B cell (primary cell): ENCODE measurements at regions not wholly inside any gene's neighbourhood (a gene's known extent, or its start where the extent isn't known, plus 50 kb on each side); places are given as distances from the start of the nearest gene placed in this dataset.

Experiments used
- ATAC-seq: fragments of 200-7000 bp; cut with Tn5 transposase; one replicate; pipeline ENCODE4 v1.10.0; 2021; ENCODE audit warnings: low read depth, mild to moderate bottlenecking, moderate number of reproducible peaks, moderate library complexity
- CTCF ChIA-PET: fragments of 350-600 bp; sonication (Branson Sonifier 250); formaldehyde crosslinking; loops from one replicate; lab custom pipeline; 2021; ENCODE audit warnings: antibody characterized with exemption, inconsistent platforms; lab: Charles Lee
- POLR2A ChIA-PET: fragments of 350-600 bp; sonication (Branson Sonifier 250); formaldehyde crosslinking; loops from one replicate; lab custom pipeline; 2021; ENCODE audit warnings: antibody characterized with exemption; lab: Charles Lee
- DNase-seq: peaks from one replicate; pipeline ENCODE4 v3.0.0; 2013
- H2AFZ ChIP-seq: 2 replicates; pipeline ENCODE4 v1.6.1; 2012; ENCODE audit warnings: mild to moderate bottlenecking, low read depth, low read length; ENCODE audit not compliant: insufficient read depth, poor library complexity, severe bottlenecking
- H3K27ac ChIP-seq, 2 donors: 1 replicate in 1 of 2; 2 replicates in 1 of 2; pipeline ENCODE4 v1.5.1; 2012 to 2013; ENCODE audit warnings: low read length in 2 of 2, mild to moderate bottlenecking in 2 of 2, moderate library complexity in 1 of 2
- H3K27me3 ChIP-seq, 4 experiments: fragments of 200-600 bp in 1 of 4; sonication (generic) in 1 of 4; replicated peaks in 1 of 4; 1 replicate in 2 of 4; 2 replicates in 2 of 4; pipeline versions ENCODE4 v1.6.1 to v1.7.0; 2013 to 2016; ENCODE audit warnings: low read length in 3 of 4, mild to moderate bottlenecking in 2 of 4, mixed read lengths in 1 of 4, moderate library complexity in 1 of 4; ENCODE audit not compliant: insufficient read depth in 4 of 4, control insufficient read depth in 3 of 4; ENCODE audit errors: control extremely low read depth in 1 of 4
- H3K36me3 ChIP-seq, 2 experiments: replicated peaks in 1 of 2; 1 replicate in 1 of 2; 2 replicates in 1 of 2; pipeline versions ENCODE4 v1.6.1 to v1.7.1; 2013; ENCODE audit warnings: low read length in 1 of 2; ENCODE audit not compliant: insufficient read depth in 2 of 2, control insufficient read depth in 1 of 2; ENCODE audit errors: control extremely low read depth in 1 of 2, extremely low read depth in 1 of 2
- H3K4me1 ChIP-seq, 2 donors: fragments of 200-600 bp in 1 of 2; sonication (generic) in 1 of 2; 1 replicate in 1 of 2; 2 replicates in 1 of 2; pipeline versions ENCODE4 v1.5.1 to v1.6.1; 2013 to 2017; ENCODE audit warnings: low read length in 2 of 2; ENCODE audit not compliant: control insufficient read depth in 2 of 2, insufficient read depth in 2 of 2
- H3K4me2 ChIP-seq: replicated peaks from 2 replicates; pipeline ENCODE3; 2012; ENCODE audit warnings: mild to moderate bottlenecking, low read depth, low read length; ENCODE audit not compliant: poor library complexity, severe bottlenecking
- H3K4me3 ChIP-seq, 5 experiments: fragments of 200-600 bp in 1 of 5; sonication (generic) in 1 of 5; 1 replicate in 3 of 5; 2 replicates in 2 of 5; pipeline versions ENCODE4 v1.5.1 to v1.7.0; 2011 to 2016; ENCODE audit warnings: low read length in 4 of 5, mild to moderate bottlenecking in 4 of 5, low read depth in 2 of 5, control low read depth in 1 of 5, moderate library complexity in 1 of 5; ENCODE audit not compliant: insufficient read depth in 1 of 5; ENCODE audit errors: control extremely low read depth in 1 of 5, extremely low read depth in 1 of 5
- H3K79me2 ChIP-seq: fragments of 200-600 bp; sonication (generic); one replicate; pipeline ENCODE4 v1.6.0; 2016; ENCODE audit warnings: low read length; ENCODE audit not compliant: control insufficient read depth, insufficient read depth
- H3K9ac ChIP-seq: fragments of 200-600 bp; sonication (generic); 2 replicates; pipeline ENCODE4 v1.6.1; 2017; ENCODE audit warnings: mild to moderate bottlenecking, low read length, moderate library complexity
- H3K9me3 ChIP-seq, 3 donors: one replicate each; pipeline versions ENCODE4 v1.6.1 to v1.7.1; 2013; ENCODE audit warnings: low read length in 2 of 3; ENCODE audit not compliant: control insufficient read depth in 2 of 3, insufficient read depth in 1 of 3; ENCODE audit errors: control extremely low read depth in 1 of 3
- H4K20me1 ChIP-seq: 2 replicates; pipeline ENCODE4 v1.6.0; 2012; ENCODE audit warnings: mild to moderate bottlenecking, low read length; ENCODE audit not compliant: insufficient read depth, control insufficient read depth, poor library complexity, severe bottlenecking
- H3K27ac Mint-ChIP-seq: one replicate; pipeline ENCODE4 v1.8.0; 2021; ENCODE audit warnings: mixed read lengths
- H3K27me3 Mint-ChIP-seq: one replicate; pipeline ENCODE4 v1.8.0; 2021; ENCODE audit warnings: mixed read lengths
- H3K4me1 Mint-ChIP-seq: one replicate; pipeline ENCODE4 v1.8.0; 2021; ENCODE audit warnings: mixed read lengths
- H3K4me3 Mint-ChIP-seq: one replicate; pipeline ENCODE4 v1.8.0; 2021; ENCODE audit warnings: mixed read lengths
- H3K9me3 Mint-ChIP-seq: one replicate; pipeline ENCODE4 v1.8.0; 2022; ENCODE audit warnings: mixed read lengths; ENCODE audit not compliant: insufficient read depth
- EZH2 ChIP-seq: IDR thresholded peaks from 2 replicates; pipeline ENCODE4 v1.6.1; 2012; ENCODE audit warnings: borderline replicate concordance, low read depth, mild to moderate bottlenecking, moderate library complexity, low read length; ENCODE audit not compliant: insufficient read depth, poor library complexity, severe bottlenecking
- WGBS: methylation state at CpG from one replicate; pipeline ENCODE4 v1.1.5; 2013; ENCODE audit warnings: missing lambda C conversion rate; ENCODE audit not compliant: insufficient coverage; 5-methylcytosine and 5-hydroxymethylcytosine counted together
- intact Hi-C: fragments of 100-400 bp; cut with micrococcal nuclease; formaldehyde crosslinking; loops from one replicate; pipeline ENCODE4 v1.10.0; 2022
- TF ChIP-seq, protein P1 (sequence below): fragments of 200-600 bp; IDR thresholded peaks from one replicate; pipeline ENCODE4 v1.8.0; 2022; ENCODE audit warnings: antibody characterized with exemption, mild to moderate bottlenecking

DNA sequence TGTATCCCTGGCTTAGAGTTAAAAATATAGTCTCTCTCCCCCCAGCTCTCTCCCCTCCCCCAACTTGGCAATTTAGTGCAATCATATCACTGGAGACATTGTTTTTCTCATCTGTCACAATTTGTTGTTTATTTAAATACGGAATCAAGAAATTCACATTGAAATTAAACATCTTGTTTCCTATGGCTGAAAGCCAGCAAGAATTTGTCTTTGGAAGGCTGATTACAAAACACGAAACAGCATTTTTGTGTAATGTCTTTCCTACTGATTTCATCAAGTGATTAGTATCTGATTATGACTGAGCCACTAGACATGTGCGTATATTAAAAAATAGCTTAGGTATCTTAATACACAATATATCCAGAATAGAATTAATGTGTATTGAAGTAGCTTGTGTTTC is 119.7 kb downstream of the LYPLAL1 start:
- no CpG with 5 or more reads among the region's 3 CpGs for WGBS
- CTCF ChIA-PET: no interaction called here

DNA sequence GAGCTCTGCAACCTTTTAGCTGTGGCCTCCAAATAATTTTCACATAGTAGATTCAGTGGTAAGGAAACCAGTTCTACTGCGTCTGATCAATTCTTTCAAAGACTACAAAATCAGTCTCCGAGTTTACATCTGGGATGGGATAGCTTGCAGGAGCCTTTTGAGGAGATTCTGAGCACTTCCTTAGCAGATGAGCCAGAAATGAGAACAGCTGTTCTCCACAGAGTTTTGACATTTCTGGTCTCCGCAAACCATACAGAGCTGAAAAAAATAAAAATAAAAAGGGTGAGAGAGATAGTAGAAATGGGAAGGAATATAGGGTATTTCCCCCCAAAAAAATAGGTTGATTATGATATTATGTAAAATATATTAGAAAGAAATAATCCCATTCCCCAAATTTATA is 119.3 kb downstream of the LYPLAL1 start:
- Mint-ChIP-seq H3K27ac (no peak overlapping the region), H3K4me1 (no peaks in the 10 kb centered on the region), H3K4me3 (no peak overlapping the region), H3K27me3 (no peaks in the 10 kb centered on the region), H3K9me3 (no peaks in the 10 kb centered on the region)
- H3K4me3 ChIP-seq: no peak overlapping the region
- H3K4me2 ChIP-seq: no peak overlapping the region
- no peaks in the 10 kb centered on the region for H3K36me3 ChIP-seq
- CTCF ChIA-PET: no interaction called here
- no peaks in the 10 kb centered on the region for H3K9me3 ChIP-seq
- H3K4me1 ChIP-seq: no peaks in the 10 kb centered on the region
- DNase-seq (no peak), ATAC-seq (no peak)
- POLR2A ChIA-PET: no interaction called here
- H3K9ac ChIP-seq: no peak overlapping the region
- H4K20me1 ChIP-seq: no peaks in the 10 kb centered on the region
- H3K79me2 ChIP-seq: no peaks in the 10 kb centered on the region
- no peak overlapping the region for H2AFZ ChIP-seq
- H3K27ac ChIP-seq: no peak overlapping the region
- TF ChIP-seq EZH2: no peak
- TF ChIP-seq, protein P1, sequence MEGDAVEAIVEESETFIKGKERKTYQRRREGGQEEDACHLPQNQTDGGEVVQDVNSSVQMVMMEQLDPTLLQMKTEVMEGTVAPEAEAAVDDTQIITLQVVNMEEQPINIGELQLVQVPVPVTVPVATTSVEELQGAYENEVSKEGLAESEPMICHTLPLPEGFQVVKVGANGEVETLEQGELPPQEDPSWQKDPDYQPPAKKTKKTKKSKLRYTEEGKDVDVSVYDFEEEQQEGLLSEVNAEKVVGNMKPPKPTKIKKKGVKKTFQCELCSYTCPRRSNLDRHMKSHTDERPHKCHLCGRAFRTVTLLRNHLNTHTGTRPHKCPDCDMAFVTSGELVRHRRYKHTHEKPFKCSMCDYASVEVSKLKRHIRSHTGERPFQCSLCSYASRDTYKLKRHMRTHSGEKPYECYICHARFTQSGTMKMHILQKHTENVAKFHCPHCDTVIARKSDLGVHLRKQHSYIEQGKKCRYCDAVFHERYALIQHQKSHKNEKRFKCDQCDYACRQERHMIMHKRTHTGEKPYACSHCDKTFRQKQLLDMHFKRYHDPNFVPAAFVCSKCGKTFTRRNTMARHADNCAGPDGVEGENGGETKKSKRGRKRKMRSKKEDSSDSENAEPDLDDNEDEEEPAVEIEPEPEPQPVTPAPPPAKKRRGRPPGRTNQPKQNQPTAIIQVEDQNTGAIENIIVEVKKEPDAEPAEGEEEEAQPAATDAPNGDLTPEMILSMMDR: no peak
- no peaks in the 10 kb centered on the region for H3K27me3 ChIP-seq
- WGBS: no CpG with 5 or more reads among the region's 3 CpGs
- intact Hi-C loops: no loop called here

More for the DNA sequence above, 119.7 kb downstream of the LYPLAL1 start:
- no peaks in the 10 kb centered on the region for H3K9me3 Mint-ChIP-seq
- H3K4me1 Mint-ChIP-seq: no peaks in the 10 kb centered on the region
- H3K27ac ChIP-seq: no peak overlapping the region
- no peak overlapping the region for H3K9ac ChIP-seq
- POLR2A ChIA-PET: no interaction called here
- H3K27me3 Mint-ChIP-seq: no peaks in the 10 kb centered on the region
- H4K20me1 ChIP-seq: no peaks in the 10 kb centered on the region
- no peak overlapping the region for H3K4me3 ChIP-seq
- no peaks in the 10 kb centered on the region for H3K27me3 ChIP-seq
- no peak overlapping the region for H3K4me3 Mint-ChIP-seq
- TF ChIP-seq, protein P1: no peak
- H3K9me3 ChIP-seq: peaks cover 0 to 1% (median 0%) of the 10 kb centered on the region in 3 donors
- no peaks in the 10 kb centered on the region for H3K4me1 ChIP-seq
- no peaks in the 10 kb centered on the region for H3K36me3 ChIP-seq
- no peak overlapping the region for H3K4me2 ChIP-seq
- no peak for ATAC-seq
- no peaks in the 10 kb centered on the region for H3K79me2 ChIP-seq
- H2AFZ ChIP-seq: no peak overlapping the region
- DNase-seq: no peak
- intact Hi-C loops: no loop called here
- H3K27ac Mint-ChIP-seq: no peak overlapping the region
